ENCODE measurements at regions not wholly inside any gene's neighbourhood (a gene's known extent, or its start where the extent isn't known, plus 50 kb on each side); places are given as distances from the start of the nearest gene placed in this dataset.

DNA sequence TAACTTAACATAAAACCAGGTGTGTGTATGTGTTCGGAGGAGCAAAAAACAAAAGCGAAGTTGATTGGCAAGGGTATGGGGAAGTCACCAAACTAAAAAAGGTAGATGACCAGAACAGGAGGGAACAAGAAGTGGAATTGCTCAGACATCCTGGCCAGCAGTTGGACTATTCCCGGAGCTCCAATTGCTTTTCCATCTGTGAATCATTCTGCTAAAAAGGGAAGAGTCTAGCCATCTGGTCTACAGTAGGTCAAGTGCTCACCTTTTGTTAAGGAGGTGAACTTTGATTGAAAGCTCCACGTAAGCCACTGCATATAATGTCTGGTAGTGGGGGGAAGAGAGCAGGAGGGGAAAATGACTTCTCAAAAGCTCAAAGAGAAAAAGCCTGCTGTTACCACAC lies 50.0 kb upstream of the BET1 start:
- no peak for DNase-seq

DNA sequence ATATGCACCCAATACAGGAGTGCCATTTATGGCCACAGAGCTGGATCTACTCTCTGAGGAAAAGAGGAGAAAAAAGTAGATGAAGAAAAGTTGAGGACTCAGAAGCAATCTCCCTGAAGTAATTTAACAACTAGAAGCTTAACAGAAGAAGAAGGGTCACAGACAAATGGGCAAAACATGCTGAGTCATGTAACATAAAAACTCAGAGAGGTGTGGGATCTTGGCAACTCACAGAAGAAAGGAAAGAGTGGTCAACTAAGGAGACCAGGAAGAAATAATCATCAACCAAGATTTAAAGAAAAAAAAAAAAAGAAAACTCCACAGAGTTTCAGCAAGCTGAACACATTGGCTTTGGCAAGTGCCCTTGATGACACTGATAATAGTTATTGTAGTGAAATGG lies 51.8 kb upstream of the BET1 start:
- no peak for DNase-seq

DNA sequence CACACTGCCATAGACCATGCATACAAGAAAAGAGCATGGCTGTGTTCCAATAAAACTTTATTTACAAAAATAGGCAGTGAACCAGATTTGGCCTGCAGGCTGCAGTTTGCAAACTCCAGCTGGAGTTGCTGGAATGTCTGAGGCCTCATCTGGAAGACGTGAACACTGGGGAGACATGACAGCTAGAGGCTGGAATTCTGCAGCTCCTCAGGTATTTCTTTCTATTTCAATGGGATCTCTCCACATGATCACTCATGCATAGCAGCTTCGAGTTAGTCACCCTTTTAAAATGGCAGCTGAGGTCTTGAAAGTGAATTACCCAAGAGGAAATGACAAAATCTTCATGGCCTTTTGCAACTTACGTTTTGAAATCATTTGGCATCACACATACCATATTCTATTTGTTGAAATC lies 52.6 kb upstream of the BET1 start:
- no peak for DNase-seq

DNA sequence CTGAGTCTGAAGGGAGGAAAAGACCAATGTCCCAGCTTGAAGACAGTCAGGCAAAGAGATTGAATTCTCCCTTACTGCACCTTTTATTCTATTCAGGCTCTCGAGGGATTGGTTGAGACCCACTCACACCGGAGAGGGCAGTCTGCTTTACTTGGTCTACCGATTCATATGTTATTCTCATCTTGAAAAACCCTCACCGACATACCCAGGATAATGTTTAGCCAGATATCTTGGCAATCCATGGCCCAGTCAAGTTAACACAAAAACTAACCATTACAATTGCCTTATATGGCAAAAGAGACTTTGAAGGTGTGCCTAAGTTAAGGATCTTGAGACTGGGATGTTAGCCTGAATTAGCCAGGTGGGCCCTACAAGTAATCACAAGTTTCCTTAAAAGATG lies 53.8 kb upstream of the BET1 start:
- no peak for DNase-seq

DNA sequence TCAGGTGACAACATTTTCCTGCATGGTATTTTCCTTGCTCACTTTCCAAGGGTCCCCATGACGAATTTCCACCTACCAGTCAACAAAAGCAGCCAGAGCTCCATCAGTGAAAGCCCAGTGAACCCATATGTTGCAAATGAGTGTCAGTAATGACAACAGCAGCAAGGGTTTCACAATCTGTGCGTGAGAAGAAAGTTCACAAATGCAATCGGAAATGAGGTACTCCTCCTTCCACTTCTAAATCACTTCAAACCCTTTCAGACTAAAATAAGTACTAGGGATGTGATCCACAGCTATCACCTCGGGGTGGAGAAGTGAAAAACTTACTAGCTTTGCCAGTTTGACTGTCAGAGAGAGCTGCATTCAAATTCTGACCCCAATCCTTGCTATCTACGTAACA lies 55.6 kb upstream of the BET1 start:
- no peak for DNase-seq

DNA sequence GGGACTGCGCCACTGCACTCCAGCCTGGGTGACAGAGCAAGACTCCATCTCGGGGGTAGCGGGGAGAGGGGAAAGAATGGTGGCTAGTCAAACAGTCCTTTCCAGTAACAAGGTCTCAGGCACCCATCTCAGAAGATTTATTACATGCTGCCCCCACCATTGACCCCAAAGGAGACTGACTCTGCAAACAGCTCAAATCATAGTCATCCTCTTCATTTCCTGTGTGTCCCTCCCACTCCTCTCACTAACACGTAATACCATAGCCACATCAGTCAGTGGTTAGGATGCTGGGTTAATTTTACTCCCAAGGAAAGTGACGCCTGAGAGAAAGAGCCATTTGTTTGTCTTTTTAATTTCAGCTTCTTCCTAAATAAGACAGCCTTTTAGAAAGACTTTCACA lies 56.6 kb upstream of the BET1 start:
- no peak for DNase-seq

DNA sequence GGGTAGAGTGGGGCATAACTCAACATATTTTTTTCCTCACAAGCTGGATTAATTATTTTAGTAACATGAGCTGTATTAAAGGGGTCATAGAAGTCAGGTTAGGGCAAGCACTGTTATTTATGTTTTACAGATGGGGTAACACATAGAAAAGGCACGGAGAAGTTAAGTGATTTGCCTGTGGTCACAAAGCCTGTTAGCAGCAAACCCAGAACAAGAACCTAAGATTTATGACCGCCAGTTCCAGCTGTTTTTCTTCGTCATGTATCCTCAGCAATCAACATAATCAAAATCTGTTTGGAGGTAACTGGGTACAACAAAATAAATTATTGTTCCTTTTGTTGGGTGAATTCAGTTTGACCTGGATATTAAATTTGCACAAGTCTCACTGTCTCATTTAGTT lies 57.2 kb upstream of the BET1 start:
- no peak for DNase-seq

DNA sequence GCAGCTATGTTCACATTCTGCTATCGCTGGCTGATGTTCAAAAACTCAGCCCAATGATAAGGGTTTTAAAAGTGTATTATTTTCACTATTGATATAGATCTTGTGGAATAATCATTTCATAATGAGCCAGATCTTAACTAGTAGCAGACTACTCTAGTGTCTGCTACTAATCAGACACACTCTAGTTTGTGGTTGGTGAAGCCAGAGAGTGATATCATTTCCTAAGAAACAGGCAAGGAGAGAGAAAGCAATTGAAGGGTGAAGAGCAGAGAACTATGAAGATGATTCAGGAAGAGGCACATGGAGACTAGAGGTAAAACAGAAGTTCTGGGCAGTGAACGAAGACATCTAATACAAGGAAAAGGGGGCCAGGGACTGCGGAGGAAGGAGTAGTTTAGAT lies 58.2 kb upstream of the BET1 start:
- DNase-seq = no peak

DNA sequence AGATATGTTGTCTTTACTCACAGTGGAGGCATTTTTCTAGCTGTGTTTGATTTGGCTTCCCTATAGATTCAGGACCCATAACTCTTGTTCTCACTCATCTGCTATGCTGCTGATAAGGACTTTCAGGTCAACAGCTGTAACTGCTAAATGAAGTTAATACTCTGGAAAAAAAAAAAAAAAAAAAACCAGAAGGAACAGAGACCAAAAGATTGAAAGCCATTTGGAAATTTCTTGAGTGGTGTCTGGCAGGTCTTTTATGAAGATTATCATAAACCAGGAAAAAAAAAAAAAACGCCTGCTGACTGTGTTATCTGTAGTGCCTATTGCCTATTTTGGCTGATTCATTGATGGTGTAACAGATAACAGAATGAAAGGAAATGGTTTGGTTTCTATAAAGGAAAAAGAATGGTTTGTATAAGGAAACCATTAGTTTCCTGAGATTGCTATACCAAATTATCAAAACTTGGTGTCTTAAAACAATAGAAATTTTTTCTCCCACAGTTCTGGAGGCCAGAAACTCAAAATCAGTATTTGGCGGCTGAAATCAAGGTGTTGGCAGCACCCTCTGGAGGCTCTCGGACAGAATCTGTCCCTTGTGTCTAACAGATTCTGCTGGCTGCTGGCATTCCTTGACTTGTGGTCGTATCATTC lies 60.5 kb upstream of the BET1 start:
- DNase-seq = no peak

DNA sequence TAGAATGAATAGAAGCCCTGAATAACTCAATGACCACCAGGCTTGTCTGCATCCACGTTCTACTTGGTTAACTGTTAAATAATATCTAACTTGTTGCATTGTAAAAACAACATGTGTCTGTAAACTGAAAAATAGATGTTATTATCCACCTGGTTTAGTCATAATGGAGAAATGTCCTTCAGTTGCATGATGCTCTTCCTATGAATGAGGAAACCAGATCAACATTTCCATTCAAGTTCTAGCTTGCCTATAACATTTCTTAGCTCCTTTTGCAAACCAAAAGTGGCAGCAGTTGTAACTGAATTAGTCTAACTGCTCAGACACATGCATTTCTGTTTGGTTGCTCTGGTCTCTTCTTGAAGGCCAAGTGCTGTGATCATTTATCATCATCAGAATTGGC lies 62.9 kb upstream of the BET1 start:
- no peak for DNase-seq

DNA sequence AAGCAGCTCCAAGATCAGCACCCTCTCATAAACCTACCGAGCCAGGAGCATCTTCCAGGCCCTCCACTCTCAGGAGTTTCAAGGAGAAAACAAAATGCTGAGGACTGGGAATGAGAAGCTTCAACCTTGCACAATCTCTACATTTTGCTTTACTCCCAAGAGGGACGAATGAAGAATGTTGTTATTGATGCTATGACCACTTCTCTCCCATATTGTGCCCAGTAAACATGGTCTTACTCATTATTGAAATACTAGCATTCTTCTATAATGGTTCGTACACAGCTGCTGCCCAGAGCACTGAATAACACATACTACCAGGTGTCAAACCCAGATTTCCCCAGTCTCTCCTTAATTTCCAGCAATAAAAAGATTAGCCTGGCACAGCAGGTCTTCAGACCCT lies 63.4 kb upstream of the BET1 start:
- no peak for DNase-seq

DNA sequence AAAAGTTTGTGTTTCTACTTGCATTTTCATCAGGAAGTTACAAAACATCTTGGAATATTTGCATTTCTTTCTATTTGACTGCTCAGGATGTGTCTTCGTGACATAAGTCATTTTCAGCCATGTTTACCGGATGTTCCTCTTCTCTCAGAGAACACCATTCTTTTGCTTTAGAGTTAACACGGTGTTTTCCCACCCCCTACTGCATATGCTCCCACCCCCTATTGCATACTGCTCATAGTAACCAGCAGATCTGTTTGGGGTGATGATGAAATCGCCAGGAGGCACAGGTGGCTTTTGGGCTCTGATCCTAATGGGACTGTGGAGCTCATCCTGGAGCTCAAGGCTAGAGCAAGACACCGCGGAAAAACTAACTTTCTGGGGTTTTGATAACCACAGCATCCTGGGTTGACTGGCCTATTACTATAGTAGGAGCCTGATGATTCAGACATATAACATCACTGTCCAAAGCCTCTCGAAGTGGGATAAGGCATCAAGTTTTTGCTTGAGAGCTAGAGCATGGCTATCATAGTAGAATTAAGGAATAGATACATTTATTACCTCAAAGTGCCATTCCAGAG lies 65.1 kb upstream of the BET1 start:
- no peak for DNase-seq

DNA sequence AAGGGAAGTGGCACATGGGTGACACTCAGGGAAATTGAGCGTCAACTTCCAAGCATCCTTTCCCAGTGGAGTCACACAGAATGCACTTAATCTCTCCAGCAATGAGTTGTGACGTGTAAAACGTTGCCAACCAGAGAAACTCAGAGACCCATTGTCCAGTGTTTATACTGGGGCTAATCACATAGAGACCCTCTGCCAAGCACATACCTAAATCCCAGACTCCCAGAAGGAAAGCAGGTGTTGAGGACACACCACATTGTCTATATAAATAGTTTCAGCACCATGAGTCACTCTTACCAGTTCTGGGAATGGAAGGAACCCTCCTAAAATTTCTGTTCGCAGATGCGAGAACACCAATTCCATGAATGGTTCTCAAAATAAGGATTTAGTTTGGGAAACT lies 76.4 kb upstream of the BET1 start:
- no peak for DNase-seq

DNA sequence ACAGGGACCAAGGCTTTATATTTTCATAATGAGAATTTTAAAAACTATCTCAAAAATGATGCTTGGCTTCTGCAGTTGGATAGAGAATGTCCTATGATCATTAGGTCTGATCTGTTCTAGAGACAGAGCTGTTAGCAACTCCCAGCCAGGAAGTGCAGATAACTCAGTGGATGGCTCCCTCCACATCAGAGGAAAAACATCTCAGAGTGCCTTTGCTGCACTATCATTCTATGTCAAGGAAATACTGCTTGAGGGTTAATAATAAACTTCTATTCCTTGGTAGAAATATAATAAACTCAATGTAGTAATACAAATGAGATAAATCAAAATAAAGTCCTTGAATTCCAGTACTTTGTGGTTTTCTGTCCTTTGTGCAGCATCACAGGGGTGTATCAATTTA lies 78.0 kb upstream of the BET1 start:
- DNase-seq = no peak

DNA sequence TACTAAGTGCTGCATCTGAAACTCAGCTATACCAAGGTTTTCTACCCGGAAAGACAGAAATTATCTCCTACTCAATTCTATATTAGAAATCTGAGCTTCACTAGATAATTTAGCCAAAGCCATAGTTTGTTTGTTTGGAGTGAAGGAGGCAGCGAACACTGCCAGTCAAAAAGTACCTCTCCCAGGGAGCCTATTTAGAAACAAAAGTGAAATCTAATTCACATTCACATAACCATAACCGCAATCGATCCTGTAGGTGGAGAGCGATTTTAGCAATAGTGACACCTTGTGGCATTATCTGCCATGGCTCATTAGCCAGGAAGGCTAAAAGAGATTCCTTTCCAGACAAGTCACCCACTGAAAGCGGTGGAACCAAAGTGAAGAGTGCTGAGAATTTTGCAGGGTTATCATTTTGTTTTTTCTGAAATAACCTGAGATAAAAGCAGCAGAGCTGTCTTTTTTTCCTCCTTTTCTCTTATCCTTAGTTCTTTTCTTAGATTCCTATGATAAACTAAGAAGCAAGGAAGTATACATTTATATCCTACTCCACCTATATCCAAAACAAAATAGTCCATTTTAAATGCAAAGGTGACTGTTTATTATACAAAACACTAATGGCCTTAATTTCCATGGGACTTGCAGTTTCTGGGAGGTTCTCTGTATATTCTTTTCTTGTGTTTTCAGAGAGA lies 83.7 kb upstream of the BET1 start:
- peak; percentile 8 for DNase-seq

DNA sequence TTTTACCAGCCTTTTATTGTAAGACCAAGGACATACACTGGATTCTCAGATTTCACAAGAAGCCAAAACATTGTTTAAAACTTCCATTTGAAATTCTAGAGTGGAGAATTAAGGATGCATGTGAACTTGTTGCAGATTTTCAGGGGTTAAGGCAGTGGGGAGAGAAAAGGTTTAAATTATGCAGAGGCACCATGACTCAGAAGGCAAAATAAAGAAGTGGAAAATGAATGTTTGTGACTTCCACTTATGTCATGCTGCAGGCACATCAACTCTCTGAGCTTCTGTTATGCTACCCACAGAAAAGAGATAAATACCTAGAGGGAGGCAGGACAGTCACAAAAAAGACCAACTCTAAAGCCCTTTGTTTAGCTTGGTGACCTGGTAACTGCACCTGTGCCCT lies 84.4 kb upstream of the BET1 start:
- DNase-seq = no peak

DNA sequence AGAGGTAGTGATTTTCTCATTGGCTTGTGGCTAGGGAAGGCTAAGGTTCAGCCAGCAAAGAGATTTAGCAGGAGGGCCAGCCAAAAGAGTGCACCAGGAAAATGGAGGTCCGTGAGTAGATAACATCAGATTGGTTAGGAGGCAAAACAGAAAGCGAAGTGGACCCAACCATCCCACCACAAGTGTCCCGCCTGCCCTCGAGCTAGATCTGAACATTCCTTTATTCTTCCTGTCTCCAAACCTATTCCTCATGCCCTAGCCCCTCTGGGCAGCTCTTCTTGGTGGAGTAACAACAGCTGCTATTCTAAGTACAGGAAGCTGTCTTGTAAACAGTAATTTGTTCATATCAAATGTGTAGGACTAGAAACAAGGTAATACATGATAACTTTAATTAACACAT lies 85.7 kb upstream of the BET1 start:
- DNase-seq = no peak

DNA sequence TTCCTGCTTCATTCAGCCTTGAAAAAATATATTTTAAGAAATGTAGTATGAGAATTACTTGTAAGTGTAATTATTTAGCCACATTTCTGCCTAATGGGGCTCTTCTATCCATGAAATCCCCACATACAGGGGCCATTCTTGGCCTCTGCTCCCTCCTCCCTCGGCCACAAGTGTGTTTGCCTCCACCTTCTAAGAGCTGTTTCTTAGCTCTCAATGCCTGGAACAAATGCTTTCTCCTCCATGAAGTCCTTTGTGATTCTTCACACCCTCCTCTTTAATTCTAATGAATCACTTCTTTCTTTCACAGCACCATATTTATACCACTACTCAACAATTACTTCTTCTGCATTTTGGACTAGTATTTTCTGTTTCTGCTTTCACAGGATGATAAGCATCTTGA lies 88.8 kb upstream of the BET1 start:
- no peak for DNase-seq

DNA sequence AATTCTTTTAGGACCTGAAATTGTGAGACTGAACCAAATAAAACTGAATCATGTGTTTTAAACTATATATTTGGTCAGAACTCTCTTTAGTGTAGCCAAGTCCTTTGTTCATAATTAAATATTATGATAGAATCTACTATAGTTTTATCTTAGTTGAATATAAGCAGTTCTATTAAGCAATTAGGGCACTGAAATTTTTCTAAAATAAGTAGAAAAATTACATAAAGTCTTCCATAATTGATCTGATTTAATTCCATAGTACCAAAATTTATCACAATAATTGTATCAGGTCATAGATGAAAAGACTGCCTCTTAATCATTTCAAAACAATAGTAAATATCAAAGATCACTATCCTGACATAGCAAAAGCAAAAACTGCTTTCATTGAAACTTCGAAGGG lies 90.1 kb upstream of the BET1 start:
- DNase-seq = no peak

DNA sequence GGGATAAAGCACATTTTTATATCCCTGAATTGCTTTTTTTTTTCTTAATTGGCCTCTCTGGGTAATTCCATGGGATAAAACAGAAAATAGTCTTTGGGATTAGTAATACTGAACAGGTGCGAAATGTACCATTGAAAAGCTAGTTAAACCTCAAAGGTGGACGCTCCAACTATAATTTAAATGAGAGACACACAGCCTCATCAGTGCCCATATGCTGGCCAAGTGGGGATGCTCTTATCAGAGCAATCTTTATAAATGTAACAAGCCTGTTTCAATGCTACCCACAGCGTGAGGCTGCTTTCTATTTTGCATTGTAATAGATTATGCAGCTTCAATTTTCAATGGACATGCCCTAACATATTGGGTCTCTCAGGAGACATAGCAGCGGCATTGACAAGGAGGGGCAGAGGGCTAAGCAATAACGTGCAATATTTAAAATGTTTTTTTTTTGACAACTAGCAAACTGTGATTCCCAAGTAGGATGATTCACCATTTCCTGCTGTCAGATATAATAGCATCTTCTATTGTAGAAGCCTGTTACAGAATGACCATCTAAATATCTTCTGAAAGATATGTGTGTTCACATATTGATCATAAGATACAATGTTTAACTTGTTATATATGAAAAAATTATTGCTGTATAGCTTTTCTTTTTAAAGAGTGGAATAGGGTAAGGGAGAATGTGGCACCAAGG lies 91.3 kb upstream of the BET1 start:
- DNase-seq = no peak

DNA sequence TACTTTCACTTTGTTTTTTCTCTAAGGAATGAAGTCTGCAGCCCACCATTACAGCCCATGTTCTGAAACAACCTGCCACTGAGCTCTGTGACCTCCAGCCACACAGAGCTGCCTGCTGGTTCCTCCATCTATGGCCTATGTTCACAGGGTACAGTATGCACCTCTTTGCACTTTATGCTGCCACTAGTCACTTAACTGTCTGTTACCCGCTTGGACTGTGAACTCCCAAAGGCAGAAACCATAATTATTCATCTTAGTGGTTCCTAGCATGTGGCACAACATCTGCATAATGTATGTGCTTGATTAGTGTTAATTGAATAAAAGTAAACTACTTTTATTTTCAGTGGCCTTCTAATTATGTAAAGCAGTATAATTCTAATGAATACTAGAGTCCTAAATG lies 95.5 kb upstream of the BET1 start:
- DNase-seq = no peak

DNA sequence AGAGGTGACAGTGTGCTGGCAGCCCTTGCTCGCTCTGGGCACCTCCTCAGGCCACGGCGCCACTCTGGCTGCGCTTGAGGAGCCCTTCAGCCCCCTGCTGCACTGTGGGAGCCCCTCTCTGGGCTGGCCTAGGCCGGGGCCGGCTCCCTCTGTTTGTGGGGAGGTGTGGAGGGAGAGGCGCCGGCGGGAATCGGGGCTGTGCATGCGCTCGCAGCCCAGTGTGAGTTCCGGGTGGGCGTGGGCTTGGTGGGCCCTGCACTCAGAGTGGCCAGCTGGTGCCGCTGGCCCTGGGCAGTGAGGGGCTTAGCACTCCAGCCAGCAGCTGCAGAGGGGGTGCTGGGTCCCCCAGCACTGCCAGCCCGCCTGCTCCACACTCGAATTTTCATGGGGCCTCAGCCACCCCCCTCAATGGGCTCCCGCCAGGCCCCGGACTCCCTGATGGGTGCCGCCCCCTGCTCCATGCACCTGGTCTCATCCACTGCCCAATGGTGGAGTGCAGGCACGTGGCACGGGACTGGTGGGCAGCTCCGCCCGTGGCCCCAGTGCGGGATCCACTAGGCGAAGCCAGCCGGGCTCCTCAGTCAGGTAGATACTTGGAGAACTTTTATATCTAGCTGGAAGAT lies 96.7 kb upstream of the BET1 start:
- DNase-seq = no peak

DNA sequence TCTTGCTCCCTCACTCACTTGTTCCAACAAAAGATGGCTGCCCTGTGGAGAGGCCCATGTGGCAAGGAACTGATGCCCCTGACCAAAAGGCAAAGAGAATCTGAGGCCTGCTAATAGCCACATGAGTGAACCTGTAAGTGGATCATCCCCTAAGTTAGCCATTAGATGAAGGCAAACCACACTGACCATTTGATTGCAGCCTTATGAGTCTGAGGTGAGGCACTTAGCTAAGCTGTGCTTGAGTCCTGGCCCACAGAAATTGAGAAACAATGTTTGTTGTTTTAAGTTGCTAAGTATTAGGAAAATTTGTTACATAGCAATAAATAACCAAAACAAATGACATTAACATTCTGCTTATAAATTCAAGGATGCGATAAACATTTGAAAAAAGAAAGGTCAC lies 100.1 kb upstream of the BET1 start:
- no peak for DNase-seq

DNA sequence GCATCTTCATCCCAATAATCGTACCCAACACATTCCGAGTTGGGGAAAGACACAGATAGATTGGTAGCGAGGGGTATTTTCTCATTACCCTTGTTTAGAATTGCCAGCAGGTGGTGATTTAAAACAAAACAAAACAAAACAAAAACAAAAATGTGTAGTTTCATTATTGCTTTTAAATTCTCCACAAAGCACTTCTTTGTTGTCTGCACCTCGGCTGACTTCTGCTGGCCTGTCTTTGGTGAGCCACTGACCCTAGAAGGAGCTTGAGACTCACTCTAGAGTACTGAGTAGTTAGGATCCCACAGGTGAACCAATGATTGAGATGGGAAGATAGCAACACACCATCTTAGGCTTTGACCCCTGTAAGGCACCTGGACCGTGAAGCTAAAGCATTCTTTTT lies 105.4 kb upstream of the BET1 start:
- no peak for DNase-seq
